ENCODE measurements at regions not wholly inside any gene's neighbourhood (a gene's known extent, or its start where the extent isn't known, plus 50 kb on each side); places are given as distances from the start of the nearest gene placed in this dataset.

DNA sequence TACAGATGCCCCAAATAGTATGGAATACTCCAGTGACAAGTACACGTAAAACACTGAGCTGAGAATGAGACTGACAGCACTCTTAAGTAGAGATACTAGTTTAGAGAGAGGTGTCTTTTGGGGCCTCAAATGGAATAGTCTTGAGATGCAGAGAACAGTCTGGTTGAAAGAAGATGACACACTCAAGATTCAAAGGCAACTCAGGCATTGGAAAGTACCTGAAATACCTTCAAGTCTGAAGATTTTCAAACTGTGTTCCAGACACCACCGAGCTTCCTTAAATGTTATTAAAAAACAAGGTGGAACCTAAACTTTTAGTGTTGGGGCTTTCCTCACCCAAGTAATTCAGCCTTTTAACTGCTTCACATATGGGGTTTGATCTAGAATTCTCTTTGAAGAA lies 437.7 kb downstream of the OMA1 start:
- DNase-seq (ENCODE audit: low read depth) = no peak
- no peak overlapping the region for H3K4me3 ChIP-seq (ENCODE audit: low read length)
- TF ChIP-seq, protein P1, sequence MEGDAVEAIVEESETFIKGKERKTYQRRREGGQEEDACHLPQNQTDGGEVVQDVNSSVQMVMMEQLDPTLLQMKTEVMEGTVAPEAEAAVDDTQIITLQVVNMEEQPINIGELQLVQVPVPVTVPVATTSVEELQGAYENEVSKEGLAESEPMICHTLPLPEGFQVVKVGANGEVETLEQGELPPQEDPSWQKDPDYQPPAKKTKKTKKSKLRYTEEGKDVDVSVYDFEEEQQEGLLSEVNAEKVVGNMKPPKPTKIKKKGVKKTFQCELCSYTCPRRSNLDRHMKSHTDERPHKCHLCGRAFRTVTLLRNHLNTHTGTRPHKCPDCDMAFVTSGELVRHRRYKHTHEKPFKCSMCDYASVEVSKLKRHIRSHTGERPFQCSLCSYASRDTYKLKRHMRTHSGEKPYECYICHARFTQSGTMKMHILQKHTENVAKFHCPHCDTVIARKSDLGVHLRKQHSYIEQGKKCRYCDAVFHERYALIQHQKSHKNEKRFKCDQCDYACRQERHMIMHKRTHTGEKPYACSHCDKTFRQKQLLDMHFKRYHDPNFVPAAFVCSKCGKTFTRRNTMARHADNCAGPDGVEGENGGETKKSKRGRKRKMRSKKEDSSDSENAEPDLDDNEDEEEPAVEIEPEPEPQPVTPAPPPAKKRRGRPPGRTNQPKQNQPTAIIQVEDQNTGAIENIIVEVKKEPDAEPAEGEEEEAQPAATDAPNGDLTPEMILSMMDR (conservative IDR thresholded peaks at IDR 0.05; ENCODE audit: low read length) = no peak

DNA sequence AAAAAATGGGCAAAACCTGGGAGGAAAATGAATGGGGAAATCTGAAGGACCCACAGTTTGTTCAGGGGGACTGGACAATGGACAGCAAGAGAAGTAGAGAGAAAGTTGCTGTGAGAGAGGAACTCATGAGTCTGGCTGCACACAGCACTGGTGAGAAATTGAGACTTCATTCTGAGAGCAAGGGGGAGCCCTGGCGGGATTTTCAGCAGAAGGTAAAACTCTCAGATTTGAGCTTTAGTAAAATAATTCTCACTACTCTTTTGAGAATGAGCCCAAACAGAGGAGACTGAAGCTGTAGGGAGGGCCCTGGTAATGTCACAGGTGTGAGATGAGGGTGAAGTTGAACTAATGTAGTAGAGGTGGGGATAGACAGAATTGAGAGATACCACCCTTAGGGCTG lies 438.6 kb downstream of the OMA1 start:
- DNase-seq (ENCODE audit: low read depth) = no peak
- TF ChIP-seq, protein P1 (conservative IDR thresholded peaks at IDR 0.05; ENCODE audit: low read length) = no peak
- no peak overlapping the region for H3K4me3 ChIP-seq (ENCODE audit: low read length)

DNA sequence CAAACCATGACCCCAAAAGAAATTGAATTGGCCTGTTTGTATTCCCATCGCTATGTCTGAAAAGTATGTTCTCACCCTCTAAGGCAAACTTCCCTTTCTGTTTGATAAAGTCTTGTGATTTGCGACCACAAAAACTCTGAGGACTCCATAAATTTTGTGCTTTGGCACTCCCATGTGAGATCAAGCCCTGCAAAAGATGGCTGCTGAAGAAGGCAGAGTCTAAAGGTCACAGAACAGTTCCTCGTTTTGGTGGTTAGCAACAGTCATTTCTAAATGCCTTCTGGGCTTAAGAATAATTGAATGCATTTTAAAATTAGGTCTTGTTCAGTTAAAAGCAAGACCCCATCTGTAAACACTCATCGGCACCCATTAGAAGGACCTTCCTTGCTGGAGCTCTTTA lies 441.6 kb downstream of the OMA1 start:
- TF ChIP-seq, protein P1 (conservative IDR thresholded peaks at IDR 0.05; ENCODE audit: low read length) = no peak
- H3K4me3 ChIP-seq (ENCODE audit: low read length) = no peak overlapping the region
- no peak for DNase-seq (ENCODE audit: low read depth)

DNA sequence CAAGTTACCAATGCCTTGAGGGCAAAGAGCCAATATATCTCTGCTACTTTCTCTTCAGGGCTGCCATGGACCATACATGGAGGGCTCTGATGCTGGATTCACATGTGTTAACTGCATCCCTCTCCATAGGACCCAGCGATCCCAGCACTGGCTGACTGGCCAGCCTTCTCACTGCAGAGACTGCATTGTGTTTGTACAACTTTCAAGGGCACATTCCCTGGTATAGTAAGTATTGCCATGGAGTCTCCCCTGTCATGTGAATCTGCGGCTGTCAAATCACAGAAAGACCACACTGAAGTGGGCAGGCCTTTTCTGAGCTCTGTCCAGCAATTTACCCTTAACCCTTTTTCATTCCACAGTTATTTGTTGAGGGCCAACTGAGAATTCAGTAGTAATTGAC lies 449.8 kb downstream of the OMA1 start:
- no peak for DNase-seq (ENCODE audit: low read depth)
- TF ChIP-seq, protein P1 (conservative IDR thresholded peaks at IDR 0.05; ENCODE audit: low read length) = no peak

DNA sequence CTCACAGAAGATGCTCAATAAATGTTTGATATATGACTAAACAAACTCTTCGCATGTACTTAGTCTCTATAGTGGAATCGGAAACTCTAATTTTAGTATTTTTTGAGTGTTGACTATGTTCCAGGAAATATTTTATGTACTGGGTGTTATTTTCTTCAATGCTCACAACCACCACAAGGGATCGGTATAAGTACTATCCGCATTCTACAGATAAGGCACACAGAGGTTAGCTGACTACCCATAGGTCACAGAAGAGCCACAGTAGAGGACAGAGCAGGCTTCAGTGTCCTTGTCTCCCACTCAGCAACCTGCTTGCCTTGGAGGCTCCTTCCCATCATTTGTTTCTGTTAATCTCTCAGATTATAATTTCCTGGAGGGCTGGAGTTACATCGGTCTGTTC lies 451.3 kb downstream of the OMA1 start:
- no peak overlapping the region for H3K4me3 ChIP-seq (ENCODE audit: low read length)
- no peak for DNase-seq (ENCODE audit: low read depth)
- TF ChIP-seq, protein P1 (conservative IDR thresholded peaks at IDR 0.05; ENCODE audit: low read length) = no peak

More for the DNA sequence above, 449.8 kb downstream of the OMA1 start:
- H3K4me3 ChIP-seq (ENCODE audit: low read length) = no peak overlapping the region

DNA sequence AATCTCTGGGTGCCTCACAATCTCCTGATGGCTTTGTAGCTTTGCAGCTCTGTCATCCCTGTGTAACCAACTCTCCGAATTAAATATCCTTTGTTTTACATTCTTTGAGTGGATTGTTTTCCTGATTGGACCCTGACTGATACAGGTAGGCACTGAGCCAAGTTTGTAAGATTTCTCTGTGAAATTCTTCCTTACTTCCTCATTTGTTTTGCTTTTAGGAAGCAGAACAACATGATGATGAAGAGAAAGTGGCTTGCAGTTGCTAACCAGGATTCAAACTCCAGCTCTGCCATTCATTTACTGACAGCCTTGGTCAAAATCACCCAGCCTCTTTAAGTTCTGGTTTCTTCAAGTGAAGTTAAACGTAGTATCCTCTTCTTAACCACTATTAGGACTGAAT lies 452.3 kb downstream of the OMA1 start:
- no peak overlapping the region for H3K4me3 ChIP-seq (ENCODE audit: low read length)
- TF ChIP-seq, protein P1 (conservative IDR thresholded peaks at IDR 0.05; ENCODE audit: low read length) = no peak
- no peak for DNase-seq (ENCODE audit: low read depth)

DNA sequence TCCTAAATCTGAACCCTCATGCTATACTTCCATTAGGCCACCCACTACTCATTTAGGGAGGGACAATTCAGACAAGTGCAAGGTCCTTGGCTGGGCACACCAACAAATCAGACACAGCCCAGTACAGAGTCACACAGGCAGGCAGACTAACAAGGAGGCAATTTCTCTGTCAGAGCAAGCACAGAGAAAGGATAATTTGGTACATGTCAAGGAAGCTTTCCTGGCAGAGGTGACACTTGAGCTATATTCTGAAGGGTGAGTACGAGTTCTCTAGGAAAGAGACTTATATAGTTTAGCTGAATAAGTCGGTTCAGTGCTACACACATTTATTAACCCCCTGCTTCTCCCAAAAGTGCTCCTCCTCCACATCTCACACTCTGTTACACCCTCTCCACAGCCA lies 455.9 kb downstream of the OMA1 start:
- no peak for DNase-seq (ENCODE audit: low read depth)
- TF ChIP-seq, protein P1 (conservative IDR thresholded peaks at IDR 0.05; ENCODE audit: low read length) = no peak

More for the DNA sequence above, 455.9 kb downstream of the OMA1 start:
- H3K4me3 ChIP-seq (ENCODE audit: low read length) = no peak overlapping the region
